ENCODE measurements at regions not wholly inside any gene's neighbourhood (a gene's known extent, or its start where the extent isn't known, plus 50 kb on each side); places are given as distances from the start of the nearest gene placed in this dataset.

- no peak for FAIRE-seq
- TF ChIP-seq, protein P1, sequence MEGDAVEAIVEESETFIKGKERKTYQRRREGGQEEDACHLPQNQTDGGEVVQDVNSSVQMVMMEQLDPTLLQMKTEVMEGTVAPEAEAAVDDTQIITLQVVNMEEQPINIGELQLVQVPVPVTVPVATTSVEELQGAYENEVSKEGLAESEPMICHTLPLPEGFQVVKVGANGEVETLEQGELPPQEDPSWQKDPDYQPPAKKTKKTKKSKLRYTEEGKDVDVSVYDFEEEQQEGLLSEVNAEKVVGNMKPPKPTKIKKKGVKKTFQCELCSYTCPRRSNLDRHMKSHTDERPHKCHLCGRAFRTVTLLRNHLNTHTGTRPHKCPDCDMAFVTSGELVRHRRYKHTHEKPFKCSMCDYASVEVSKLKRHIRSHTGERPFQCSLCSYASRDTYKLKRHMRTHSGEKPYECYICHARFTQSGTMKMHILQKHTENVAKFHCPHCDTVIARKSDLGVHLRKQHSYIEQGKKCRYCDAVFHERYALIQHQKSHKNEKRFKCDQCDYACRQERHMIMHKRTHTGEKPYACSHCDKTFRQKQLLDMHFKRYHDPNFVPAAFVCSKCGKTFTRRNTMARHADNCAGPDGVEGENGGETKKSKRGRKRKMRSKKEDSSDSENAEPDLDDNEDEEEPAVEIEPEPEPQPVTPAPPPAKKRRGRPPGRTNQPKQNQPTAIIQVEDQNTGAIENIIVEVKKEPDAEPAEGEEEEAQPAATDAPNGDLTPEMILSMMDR (IDR thresholded peaks at IDR 0.05; ENCODE audit: insufficient read depth, low read length, severe bottlenecking) = no peak
- Histone ChIP-seq H3K36me3 (ENCODE audit: control insufficient read depth, insufficient read depth, low read length) (no peaks in the 10 kb centered on the region), H3K27me3 (ENCODE audit: control insufficient read depth, insufficient read depth, low read length) (no peaks in the 10 kb centered on the region), H3K4me3 (ENCODE audit: low read depth, low read length) (no peak overlapping the region)
- peak; percentile 21 for DNase-seq (ENCODE audit: low read depth)
Observed at GRCh38 chr2:133676392-133677130, 108.3 kb upstream of the NCKAP5 start.

DNA sequence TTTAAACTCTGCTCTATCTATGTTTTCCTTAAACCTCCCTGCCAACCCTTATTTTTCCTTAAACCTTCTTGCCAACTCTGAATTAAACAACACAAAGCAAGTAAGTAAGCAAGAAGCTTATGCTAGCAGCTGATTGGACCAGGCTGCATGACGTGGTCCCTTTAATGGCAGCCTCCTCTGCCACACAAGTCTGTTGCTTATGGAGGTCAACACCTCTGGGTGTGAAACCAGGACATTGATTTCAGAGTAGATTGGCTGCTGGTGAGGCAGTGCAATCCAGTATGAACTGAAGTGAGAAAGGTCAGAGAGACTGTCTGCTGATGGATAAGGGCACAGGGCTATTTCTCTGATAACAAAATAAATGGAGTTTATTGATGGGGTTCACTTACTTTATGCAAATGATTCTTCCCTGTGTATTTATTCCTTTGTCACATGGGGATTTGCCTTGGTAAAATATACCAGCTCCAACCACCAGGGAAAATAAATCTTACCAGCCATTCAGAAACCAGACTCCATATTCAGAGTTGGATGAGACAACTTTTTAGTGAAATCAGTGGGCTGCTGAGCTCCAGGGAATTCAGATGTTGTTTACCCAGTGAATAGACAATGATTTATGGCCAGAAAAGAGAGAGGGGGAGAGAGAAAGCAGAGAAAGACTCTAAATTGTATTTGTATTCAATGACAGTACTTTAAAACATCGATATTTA lies 112.2 kb upstream of the NCKAP5 start:
- Histone ChIP-seq H3K27me3 (ENCODE audit: control insufficient read depth, insufficient read depth, low read length) (no peaks in the 10 kb centered on the region), H3K36me3 (ENCODE audit: control insufficient read depth, insufficient read depth, low read length) (no peaks in the 10 kb centered on the region), H3K4me3 (ENCODE audit: low read depth, low read length) (no peak overlapping the region)
- peak; percentile 18 for FAIRE-seq
- no peak for DNase-seq (ENCODE audit: low read depth)
- TF ChIP-seq, protein P1 (IDR thresholded peaks at IDR 0.05; ENCODE audit: insufficient read depth, low read length, severe bottlenecking) = no peak

- Histone ChIP-seq H3K36me3 (ENCODE audit: control insufficient read depth, insufficient read depth, low read length) (no peaks in the 10 kb centered on the region), H3K4me3 (ENCODE audit: low read depth, low read length) (no peak overlapping the region), H3K27me3 (ENCODE audit: control insufficient read depth, insufficient read depth, low read length) (peaks cover 2% of the 10 kb centered on the region)
- TF ChIP-seq, protein P1 (IDR thresholded peaks at IDR 0.05; ENCODE audit: insufficient read depth, low read length, severe bottlenecking) = no peak
- DNase-seq (ENCODE audit: low read depth) (no peak), FAIRE-seq (no peak)
Observed at GRCh38 chr2:133682347-133682746, 114.1 kb upstream of the NCKAP5 start.

DNA sequence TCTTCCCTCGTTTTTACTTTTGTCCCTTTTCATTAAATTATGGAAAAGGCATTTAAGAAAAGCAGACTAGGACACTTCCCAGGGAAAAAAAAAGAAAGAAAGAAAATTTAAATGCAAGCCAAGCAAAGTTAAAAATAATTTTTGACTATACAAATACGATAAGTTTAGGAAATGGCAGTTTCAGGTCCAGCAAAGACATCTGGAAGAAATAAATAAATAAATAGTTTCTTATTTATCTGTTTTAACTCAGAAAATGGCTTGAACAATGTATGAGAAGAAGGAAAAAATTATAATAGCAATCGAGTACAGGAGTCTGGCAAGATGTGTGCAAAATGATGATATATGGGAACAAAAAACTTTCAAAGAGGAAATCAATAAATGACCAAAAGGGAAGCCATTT lies 114.6 kb upstream of the NCKAP5 start:
- FAIRE-seq (no peak), DNase-seq (ENCODE audit: low read depth) (no peak)
- Histone ChIP-seq H3K27me3 (ENCODE audit: control insufficient read depth, insufficient read depth, low read length) (peaks cover 2% of the 10 kb centered on the region), H3K36me3 (ENCODE audit: control insufficient read depth, insufficient read depth, low read length) (no peaks in the 10 kb centered on the region), H3K4me3 (ENCODE audit: low read depth, low read length) (no peak overlapping the region)
- TF ChIP-seq, protein P1 (IDR thresholded peaks at IDR 0.05; ENCODE audit: insufficient read depth, low read length, severe bottlenecking) = no peak

- TF ChIP-seq, protein P1 (IDR thresholded peaks at IDR 0.05; ENCODE audit: insufficient read depth, low read length, severe bottlenecking) = no peak
- Histone ChIP-seq H3K4me3 (ENCODE audit: low read depth, low read length) (no peak overlapping the region), H3K36me3 (ENCODE audit: control insufficient read depth, insufficient read depth, low read length) (no peaks in the 10 kb centered on the region), H3K27me3 (ENCODE audit: control insufficient read depth, insufficient read depth, low read length) (peaks cover 5% of the 10 kb centered on the region)
- FAIRE-seq = no peak
- DNase-seq (ENCODE audit: low read depth) = no peak
Observed at GRCh38 chr2:133685636-133686215, 117.5 kb upstream of the NCKAP5 start.

Measured in bronchial epithelial cell (primary cell).